Activated CD4-positive, alpha-beta T cell treated with anti-CD3 and anti-CD28 coated beads, Interleukin-2, amount 50 U/mL, for 1 hour (primary cell): ENCODE measurements at regions not wholly inside any gene's neighbourhood (a gene's known extent, or its start where the extent isn't known, plus 50 kb on each side); places are given as distances from the start of the nearest gene placed in this dataset.
"Not testable (repeated sequence)": the region's sequence is repeated elsewhere in the genome, so short reads cannot be mapped to it uniquely, and the experiment has no call there.

Experiments
- DNase-seq: peaks from one replicate; pipeline ENCODE4 v3.0.0-alpha.2; 2020

DNA sequence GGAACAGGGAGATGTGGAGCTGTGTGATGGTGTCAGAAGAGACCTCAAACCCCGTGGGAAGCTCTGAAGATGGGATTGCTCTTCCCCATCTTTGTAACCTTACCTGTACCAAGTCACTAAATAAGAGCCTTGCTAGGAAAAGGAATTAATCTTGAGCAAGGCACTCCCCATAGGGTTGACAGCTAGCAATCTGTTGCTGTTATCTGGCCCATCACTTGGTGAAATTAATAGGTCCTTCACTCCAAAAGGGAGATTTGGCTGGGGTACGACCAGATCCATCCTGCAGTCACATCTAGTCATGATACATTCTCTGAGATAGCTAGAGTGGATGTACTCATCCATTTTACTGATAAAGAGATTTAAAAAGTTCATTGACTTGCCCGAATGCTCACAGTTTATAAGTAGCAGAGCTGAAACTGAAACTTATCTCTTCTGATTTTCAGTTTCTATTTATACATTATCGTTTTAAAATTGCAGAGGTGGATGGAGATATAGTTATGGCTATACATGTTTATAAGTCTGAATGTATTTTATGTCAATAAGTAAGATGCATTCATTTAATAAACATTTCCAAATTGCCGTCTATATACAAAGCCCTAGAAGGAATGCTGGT, 299.1 kb upstream of the MCTP2 start:
- no peak for DNase-seq

DNA sequence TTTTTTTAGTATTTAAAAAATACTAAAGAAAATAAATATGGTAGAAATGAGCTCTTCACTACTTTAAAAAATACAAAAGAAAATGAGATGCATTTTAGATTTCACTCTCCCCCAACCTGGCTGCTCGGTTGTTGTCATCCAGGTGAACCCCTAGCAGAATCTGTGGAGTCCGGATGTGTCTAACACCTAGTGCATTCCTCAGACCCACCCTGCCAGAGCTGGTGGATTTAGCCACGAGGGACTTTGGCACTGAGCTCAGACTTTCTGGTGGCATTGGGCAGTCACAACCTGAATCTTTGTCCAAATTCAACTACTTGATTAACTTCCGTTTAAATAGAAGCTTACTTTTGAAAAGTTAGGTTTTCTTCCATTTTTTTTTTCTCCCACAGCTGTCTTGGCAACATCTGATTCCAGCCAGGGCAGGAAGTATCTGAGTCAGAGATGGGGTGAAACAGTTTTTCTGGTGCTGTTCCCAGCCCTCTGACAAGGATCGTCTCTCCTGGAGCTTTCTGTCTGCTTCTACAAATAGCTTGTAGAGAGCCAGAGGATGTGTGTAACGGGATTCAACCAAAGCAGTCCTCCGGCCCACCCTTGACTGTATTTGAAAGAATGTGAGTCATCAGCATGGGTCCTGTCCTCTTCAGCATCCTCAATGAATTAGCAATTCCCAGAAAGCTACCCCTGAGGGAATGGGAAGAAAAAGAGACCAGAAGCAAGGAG, 301.8 kb upstream of the MCTP2 start:
- no peak for DNase-seq

DNA sequence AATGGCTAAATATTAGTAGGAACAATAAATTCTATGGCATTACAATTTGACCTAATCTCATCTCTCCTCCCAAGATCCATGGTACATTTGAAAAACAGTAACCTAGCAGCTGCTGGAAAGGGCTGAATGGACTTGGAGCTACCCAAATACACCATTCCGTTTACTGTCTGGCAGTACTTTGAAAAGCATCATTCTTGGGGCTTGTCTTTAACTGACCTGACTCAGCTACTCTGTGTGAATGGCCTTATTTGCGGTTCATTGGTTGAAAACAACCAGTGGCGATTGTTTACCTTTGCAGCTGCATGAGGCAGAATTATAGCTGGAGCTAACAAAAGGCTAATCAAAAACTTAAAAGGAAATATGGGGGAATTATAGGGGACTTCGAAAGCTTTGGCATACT, 311.2 kb upstream of the MCTP2 start:
- DNase-seq, result no peak

DNA sequence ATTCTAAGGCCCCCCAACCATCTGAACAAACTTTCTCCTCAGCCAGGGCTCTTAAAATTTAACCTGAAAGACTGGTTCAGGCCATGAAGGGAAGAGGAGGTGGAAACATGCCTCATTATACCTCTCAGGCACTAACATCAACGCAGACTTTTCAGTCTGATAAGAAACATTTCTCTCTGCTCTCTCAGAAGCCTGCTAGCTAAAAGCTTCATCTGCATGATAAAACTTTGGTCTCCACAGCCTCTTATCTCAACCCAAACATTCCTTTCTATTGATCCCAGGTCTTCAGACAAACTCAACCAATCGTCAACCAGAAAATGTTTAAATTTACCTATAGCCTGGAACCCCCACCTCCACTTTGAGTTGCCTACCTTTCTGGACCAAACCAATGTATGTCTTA, 312.6 kb upstream of the MCTP2 start:
- DNase-seq, result not testable (repeated sequence)

DNA sequence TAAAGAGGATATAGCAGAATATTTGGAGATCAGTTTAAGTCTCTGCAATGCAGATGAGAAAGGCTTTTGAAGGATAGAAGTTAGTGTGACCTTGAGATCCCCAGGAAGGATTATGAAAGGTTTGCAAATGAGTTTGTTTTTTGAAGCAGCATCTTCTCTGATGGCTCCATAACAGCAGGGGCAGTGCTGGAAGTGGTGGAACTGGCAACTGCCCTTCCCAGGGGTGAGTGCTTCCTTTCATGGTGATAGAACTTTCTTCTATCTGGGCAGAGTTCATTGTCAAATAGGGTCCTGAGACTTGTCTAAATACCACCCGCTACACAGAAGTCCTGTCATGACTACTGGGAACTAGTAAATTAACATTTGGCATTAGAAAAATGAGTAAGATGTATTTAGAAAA, 314.2 kb upstream of the MCTP2 start:
- no peak for DNase-seq

DNA sequence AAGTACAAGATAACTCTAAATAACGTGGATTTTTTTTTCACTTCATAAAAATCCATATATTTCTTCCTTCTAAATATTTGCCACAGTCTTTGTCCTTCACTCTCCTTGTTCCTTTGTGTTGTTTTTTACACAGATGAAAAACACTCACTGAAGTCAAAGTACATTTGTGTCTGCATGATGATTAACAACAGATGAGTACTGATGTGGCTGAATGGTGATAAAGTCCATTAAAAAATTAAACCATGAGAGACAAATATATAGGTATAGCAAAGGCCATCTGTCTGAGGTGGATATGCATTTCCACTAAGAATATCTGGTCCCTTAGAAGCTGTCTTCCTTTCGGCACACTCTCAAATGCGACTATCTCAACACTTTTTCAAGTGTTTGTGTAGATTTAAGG, 317.5 kb upstream of the MCTP2 start:
- no peak for DNase-seq

DNA sequence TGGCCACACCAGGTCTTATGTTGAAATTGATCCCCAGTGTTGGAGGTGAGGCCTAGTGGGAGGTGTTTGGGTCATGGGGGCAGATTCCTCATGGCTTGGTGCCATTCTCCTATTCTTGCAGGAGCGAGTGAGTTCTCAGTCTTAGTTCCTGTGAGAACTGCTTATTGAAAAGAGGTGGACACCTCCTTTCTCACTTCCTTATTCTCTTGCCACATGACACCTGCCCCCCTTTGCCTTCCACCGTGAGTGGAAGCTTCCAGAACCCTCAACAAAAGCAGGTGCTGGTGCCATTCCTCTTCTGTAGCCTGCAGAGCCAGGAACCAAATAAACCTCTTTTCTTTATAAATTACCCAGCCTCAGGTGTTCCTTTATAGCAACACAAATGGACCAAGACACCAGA, 318.1 kb upstream of the MCTP2 start:
- no peak for DNase-seq

DNA sequence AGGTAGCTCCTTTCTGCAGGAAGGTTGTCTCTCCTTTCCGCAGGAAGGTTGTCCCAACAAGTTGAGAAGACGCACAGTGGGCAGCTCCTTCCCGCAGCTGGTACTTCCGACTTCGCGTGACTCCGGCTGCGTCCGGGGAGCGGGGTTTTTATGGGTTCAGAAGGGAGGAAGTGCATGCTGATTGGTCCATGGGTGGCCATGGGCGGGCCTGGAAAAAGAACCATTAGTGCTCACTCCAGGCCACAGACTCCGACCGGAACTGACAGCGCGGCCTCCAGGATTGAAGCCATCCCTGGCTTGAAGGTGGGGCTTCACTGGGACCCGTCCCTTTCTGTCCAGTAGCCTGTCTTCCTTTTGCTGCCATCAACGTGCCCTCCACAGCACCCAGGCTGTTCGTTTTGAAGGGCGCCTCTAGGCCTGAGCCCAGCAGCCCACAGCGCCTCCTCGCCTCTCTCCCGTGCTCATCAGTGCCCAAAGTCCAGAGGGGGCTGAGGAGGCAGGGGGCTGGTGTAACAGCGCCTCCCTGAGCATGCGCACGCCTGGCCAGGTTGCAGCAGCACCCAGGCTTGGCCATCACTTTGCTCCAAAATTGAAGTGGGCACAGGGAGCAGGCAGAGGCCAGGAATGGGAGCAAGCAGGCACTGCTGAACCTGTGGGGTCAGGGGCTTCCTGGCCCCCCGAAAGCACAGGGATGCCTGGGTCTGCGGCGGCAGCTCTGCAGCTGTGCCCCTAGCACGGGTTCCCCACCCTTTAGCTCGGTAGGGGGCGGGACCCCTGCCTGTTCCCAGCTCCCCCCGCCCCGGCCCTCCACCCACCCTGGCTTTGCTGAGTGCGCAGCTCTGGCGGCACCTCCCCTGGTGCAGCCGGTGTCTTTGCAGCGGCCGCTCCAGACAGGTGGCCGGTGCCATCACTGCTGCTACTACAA, 330.6 kb upstream of the MCTP2 start:
- no peak for DNase-seq

DNA sequence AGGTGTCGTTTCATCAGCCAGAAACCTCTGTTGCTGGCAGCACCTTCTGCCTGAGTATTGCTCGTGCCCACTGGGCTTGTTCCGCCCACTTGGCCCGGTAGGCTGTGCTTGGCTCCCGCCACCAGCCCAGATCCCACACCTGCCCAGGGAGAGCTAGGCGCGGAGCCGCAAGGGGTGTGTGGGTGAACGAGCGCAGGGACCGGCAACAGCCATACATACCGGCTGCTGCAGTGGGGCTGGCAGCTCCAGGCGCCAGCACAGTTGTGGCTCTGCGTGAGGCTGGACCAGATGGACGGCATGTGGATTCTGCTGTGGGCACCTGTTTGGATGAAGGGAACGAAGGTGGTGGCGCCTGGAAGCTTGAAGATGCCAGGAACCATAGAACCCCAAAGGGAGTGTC, 331.5 kb upstream of the MCTP2 start:
- DNase-seq, result no peak

DNA sequence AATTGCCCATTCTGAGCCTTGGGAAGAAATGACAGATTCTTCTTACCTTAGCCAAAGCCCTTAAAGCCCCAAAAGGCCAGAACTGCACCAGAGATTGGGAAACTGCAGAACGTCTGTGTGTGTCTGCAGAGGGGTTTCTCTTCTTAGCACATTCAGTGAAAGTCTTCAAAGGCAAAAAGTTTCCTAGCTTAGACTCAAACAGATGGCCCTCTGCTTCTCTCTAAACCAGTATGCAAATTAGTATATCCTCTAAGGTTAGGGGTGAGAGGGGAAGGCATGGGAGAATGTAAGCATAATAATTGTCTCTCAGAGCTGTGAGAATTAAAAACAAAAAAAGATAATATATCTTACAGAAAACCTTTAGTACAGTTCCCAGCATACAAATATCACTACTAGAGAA, 334.0 kb upstream of the MCTP2 start:
- no peak for DNase-seq

DNA sequence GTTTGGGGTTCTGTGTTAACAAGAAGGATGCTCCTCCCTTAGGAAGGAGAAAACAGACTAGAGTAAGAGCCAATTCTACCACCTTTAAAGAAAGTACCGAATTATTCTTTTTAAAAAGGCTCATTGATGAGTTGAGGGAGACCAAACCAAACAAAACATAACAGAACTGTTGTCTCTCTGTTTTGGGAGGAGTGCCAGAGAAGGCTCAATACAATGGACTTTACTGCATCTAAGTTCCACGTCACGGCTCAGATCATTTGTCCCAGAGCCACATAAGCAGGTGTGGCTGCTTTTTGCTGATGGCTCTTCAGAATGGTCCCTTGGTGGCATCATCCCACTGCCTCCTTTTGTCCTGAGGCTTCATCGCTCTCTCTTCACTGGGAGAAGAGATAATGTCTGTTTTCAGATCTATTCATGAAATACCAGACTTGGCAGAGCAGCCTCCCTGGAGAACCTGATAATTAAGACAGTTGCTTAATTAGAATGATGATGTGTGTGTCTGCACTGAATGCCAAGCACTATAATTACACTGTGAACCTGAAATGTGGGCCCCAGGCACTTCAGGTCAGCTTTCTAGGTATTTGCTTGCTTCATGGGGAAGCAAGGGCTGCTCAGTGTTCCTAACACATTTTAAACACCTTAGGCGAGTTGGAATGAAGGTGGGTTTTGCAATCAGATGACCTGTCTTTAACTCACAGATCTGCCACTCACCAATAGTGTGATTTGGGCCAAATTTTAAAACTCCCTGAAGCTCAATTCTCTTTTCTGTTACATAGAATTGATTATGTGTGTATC, 335.2 kb upstream of the MCTP2 start:
- no peak for DNase-seq

DNA sequence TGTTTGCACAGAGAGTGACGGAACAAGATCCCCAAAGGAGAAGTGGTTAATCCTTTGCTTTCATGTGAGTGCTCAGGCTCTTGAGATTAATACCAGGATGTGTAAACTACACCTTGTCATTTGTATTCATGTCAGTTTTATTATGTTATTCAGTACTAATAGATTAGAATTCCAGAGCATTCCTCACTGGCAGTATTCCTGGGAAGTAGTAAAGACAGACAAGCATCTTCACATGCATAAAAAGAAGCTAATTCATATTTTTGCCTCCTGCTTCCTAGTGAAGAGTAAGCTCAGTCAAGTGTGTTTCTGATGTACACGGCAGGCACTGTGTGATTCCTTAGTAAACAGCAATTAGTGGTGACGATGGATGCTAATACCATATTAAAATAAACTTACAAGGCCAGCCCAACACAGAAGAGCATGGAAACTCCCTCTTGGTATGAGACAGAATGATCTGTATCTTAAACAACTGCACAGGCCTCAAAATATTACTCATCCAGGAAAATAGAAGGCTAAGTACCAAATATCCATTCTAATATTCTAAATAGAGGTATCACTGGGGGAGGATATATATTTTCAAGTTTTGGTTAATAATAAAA, 336.8 kb upstream of the MCTP2 start:
- DNase-seq, result no peak

DNA sequence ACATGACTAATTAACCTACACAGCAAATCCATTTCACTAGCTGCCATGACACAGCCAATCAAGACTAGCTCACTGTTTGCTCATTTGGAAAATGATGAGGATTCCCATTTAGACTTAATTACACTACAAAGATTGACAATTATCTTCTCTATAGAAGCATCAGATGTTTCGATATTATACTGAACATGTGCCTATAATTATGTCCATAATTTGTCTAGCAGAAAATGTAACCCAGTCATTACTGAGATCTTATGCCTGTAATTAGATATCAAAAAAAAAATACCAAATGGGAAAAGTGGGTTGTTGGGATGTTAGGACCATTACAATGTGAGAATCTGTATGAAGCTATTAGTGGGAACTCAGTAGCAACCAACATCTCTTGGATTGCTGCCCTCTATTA, 344.2 kb upstream of the MCTP2 start:
- no peak for DNase-seq

DNA sequence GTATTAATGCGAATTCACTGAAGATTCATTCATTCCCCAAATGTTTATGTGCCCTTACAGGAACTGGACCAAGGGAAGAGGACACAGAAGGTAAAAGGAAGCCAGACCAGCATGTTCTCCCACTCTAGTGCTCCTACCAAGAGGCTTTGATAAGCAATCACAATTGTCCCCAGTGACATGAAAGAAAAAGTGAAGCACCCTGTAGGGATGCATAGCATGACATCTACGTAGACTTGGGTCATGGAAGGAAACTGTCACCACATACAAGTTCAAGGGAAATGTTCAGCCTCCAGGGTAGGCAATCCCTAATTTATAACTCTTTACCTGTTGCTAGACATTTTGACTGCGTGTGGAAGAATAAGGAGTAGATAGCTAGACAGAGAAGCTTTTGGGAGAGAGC, 348.6 kb upstream of the MCTP2 start:
- no peak for DNase-seq

DNA sequence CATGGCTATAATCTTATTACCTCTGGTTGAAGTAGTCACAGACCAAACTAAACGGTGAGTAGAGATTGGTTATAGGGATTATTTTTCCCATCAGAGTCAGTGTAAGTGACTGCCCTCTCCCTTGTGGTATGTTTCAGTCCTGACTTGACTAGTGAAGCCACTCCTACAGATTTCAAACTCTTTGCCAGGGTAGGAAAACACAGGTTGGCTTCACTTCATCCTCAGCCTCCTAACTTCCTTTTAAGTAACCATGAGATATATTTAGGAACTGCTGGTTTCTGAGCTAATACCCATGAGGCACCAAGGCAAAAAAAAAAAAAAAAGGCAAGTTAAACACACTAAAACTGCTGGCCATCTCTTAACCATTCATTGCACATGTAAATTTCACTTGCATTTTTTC, 349.2 kb upstream of the MCTP2 start:
- DNase-seq, result no peak

DNA sequence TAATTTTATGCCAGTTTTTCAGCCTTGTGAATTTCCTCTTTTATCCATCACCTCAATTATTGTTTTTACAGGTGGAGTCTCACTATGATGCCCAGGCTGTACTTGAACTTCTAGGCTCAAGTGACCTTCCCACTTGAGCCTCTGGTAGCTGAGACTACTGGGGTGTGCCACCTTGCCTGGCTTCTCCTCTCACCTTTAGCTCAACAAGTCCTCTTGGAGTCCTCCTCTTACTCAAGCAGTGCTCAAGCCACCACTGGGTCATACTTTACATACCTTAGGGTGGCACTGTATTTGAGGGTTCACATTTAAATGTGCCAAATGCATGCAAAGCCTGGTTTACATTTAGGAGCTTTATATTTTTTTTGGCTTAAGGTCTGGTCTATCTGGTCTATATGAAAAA, 350.1 kb upstream of the MCTP2 start:
- no peak for DNase-seq

DNA sequence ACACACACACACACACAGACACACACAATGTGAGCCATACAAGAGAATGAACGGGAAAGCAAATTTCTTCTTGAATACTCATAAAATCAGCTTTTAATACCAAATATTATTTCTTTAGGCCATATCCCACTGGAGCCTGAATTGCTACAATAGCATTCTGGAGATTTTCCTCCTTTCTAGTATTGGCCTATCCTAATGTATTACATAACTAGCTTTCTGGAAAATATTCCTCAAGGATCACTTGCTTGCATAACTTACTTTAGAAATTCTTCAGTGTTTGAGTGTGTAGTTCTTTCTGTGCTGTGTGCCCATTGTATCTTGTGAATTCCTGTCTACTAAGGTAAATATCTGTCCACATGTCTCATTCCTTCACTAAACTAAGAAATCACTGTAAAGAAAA, 351.0 kb upstream of the MCTP2 start:
- DNase-seq, result no peak

DNA sequence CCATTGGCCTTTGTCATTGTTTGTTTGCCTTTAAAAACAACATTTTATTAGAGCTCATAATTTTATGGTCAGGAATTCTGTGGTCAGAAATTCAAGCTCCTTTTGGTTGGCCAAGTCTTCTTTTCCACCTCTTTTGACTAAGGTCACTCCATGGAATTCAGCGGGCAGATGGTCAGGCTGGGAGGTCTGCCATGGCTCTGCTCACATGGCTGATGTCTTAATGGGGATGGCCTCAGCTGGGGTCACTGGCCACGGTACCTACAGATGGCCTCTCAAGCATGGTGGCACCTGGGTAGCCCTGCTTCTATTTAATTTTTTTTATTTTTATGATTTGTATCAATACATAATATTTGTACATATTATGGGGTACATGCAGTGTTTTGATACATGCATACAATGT, 360.8 kb upstream of the MCTP2 start:
- no peak for DNase-seq

DNA sequence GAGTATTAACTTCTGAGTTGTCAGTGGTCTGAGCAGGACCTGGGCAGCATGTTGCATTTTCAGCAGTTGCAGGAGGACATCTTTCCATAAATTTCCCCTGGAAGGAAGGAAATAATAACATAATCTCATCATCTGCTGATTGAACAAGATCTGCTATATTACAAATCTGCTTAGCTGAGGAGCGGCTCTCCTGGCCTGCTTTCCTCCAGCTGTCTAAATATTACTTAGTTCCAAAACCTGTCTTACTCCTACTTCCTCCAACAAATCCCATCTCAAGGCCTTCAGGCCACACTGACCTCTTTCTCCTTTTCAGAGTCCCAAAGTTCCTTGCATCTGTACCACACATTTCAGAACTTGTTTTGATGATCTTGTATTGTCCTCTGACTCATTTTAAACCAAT, 364.4 kb upstream of the MCTP2 start:
- no peak for DNase-seq

DNA sequence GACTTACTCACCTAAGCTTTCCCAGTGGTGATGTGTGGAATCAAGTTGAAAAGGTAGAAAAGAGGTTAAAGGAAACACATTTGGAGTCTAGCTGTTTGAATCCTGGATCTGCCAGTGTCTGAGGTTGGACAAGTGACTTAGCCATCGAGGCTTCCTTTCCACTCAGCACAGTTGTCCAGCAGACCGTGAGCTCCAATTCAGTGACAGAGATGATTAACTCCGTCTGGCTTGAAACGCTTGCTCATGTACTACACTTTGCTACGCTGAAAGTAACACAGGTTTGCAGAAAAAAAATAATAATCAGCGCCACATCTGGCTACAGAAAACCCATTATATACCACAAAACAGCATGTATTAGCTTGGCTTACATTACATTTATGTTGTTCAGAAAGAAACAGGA, 364.9 kb upstream of the MCTP2 start:
- no peak for DNase-seq

DNA sequence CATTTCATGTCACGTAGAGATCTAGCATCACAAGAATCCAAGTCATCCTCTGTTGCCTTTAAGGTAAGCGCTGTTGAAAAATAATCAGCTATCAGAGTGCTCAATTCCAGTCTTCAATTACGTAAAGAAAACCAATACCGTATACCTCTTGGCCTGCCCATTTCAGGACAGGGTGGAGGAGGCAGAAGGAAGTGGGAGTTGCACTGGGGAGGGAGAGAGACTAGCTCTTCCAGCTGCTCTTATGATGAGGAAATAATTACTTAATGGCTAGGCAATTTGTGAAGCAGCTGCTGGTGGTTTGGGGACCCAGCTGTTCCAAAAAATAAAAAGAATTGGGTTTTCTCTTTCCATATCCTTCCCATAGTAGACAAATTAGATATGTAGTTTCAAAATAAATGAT, 365.8 kb upstream of the MCTP2 start:
- DNase-seq, result no peak

DNA sequence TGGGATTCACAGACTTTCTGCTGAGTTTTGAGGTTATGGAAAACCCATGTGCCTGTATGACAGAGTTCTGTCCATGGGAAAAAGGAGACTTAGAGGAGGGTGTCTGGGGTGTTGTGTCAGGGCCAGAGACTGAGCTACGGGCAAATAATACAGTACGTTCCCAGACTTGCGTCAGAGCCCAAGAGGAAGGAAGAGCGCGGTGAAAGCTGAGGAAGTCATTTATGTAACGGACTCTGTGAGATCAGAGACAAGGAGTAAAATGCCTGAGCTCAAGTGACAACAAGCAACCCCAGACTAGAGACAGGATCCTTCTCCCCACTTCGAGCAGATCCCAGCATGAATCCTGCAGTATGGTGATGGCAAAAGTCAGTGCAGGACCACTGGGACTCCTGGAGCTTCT, 368.6 kb upstream of the MCTP2 start:
- no peak for DNase-seq
